HG02623 (cell line): ENCODE measurements at regions not wholly inside any gene's neighbourhood (a gene's known extent, or its start where the extent isn't known, plus 50 kb on each side); places are given as distances from the start of the nearest gene placed in this dataset.

Experiments used
- ATAC-seq: cut with Tn5 transposase; IDR thresholded peaks from one replicate; pipeline ENCODE4 v1.9.1; 2021; ENCODE audit warnings: moderate library complexity; ENCODE audit not compliant: unreplicated experiment

DNA sequence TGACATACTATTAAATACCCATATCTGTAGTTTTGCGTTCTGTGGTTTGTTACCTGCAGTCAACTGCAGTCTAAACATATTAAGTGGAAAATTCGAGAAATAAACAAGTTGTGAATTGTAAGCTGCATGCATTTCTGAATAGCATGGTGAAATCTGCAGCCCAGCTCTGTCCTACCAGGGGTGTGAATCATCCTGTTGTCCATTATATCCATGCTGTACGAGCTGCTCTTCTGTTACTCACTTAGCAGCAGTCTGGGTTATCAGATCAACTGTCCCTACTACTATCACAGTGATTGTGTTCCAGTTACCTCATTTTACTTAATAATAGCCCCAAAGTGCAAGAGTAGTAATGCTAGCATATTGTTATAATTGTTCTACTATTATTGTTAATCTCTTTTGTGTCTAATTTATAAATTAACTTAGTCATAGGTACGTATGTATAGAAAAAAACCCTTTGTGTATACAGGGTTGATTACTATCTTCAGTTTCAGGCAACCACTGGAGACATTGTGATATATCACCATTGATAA is 173.7 kb upstream of the FAT4 start:
- ATAC-seq: no peak

GRCh38 chr4:125135652-125136051 is 179.1 kb upstream of the FAT4 start:
- ATAC-seq: no peak

DNA sequence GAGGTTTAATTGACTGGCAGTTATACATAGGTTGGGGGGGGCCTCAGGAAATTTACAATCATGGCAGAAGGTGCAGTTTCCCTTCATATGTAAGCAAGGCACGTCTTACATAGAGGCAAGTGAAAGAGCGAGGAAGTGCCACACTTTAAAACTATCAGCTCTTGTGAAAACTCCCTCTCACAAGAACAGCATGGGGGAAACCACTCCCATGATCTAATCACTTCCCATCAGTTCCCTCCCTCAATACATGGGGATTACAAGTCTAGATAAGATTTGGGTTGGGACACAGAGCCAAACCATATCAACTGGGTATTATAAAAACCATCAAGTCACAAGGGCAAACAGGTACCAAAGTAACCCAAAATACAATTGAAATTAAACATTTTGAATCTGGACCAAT is 182.0 kb upstream of the FAT4 start:
- no peak for ATAC-seq

DNA sequence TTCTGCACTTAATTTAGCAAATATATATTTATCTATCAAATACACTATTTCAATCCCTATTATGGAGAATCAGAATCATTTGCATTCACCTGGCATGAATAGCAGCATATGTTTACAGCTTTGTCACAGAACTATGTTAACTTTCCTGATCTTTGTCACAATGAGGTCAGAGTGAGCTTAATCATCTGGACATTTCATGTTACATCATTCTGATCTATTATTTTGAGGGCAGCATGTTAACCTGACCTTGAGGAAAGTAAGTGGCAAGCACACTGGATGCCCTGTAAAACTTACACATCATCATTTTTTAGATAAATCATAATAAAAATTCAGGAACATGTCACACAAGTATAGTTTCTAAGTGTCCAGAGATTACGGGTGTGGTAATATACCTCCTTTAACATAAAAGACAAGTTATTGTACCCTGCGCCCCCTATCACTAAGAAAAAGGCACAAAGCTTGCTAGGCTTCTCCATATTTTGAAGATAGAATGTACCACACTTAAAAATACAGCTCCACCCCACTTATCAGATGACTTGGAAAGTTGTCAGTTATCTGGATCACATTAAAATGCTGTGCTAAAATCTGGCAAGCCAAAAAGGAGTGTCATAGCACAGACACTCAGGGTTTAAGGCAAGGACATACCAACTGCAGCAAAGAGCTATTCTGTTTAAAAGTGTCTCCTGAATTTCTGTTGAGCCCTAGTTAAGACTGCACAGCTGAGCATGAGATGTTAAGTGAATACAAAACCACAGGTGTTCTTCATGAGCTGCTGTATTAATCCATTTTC is 182.7 kb upstream of the FAT4 start:
- ATAC-seq: no peak

GRCh38 chr4:125125276-125125675 is 189.5 kb upstream of the FAT4 start:
- no peak for ATAC-seq

GRCh38 chr4:125123570-125124109 is 191.1 kb upstream of the FAT4 start:
- ATAC-seq: no peak

DNA sequence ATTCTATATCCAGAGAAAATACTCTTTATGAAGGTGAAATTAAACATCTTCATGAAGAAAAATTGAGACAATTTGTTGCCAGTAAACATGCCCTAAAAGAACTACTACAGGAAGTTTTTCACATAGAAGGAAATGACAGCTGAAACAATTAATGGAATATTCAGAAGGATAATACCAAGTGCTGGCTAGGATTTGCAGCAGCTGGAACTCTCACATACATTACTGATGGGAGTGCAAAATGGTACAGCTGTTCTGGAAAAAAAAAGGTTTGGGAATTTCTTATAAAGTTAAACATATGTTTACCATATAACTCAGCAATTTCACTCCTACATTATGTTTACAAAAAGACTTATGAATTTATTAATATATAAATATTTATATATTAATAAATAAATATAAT is 193.2 kb upstream of the FAT4 start:
- ATAC-seq: no peak

DNA sequence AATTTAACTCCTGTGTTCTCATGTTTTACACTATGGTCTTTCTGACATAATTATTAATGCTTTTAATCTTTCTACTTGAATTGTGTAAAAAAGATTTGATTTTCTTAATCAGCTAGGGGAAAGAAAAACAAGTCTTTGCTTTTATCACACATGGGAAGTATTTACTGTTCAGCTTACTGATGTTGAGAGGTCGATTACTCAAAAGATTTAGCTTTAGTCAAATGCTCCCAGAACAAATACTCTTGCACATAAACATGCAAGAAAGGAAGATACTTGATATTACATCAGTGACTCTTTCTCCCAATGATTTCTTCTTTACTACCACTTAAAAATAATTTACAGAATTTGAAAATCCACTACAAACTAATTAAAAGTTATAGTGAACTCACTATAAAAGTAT is 198.3 kb upstream of the FAT4 start:
- ATAC-seq: no peak

GRCh38 chr4:125115941-125116340 is 198.8 kb upstream of the FAT4 start:
- ATAC-seq: no peak

- ATAC-seq: no peak
These were observed 199.3 kb upstream of the FAT4 start for GRCh38 chr4:125115476-125115875.

DNA sequence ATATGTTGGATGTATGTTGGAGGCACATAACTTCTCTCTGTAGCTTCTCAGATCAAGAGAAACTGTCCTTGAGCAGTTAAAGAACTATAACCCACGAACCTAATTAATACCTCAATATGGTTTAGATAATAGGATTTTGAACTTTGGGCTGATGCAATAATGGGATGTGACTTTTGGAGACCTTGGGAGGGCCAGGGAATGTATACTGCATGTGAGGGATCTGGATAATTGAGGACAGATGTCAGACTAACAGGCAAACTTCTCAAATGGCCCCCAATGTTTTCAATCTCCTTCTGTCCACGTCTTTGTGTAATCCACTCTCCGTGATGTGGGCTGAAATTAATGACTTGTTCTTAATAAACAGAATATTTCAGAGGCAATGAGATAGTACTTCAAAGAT is 202.2 kb upstream of the FAT4 start:
- ATAC-seq: no peak

- ATAC-seq: no peak
These were observed 203.4 kb upstream of the FAT4 start for GRCh38 chr4:125111323-125111722.

- ATAC-seq: no peak
These were observed 209.2 kb upstream of the FAT4 start for GRCh38 chr4:125105561-125105960.

DNA sequence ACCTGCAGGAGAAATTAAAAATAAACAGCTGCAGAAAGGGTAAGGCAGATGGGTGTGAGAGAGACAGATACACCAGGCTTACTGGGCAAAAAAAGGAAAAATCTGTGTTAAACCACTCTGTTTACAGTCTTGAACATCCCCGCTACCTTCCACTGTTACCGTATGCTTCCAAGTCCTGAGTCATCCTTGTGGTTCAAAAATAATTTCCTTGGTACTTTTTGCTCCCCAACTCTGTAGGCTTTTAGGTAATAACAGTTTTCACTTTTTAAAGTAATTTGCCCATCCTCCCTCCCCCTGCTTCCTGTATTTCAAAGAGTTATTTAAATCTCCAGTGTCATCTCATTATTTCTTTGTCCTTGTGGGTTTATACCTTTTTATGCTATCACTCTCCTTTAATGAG is 210.1 kb upstream of the FAT4 start:
- ATAC-seq: no peak

DNA sequence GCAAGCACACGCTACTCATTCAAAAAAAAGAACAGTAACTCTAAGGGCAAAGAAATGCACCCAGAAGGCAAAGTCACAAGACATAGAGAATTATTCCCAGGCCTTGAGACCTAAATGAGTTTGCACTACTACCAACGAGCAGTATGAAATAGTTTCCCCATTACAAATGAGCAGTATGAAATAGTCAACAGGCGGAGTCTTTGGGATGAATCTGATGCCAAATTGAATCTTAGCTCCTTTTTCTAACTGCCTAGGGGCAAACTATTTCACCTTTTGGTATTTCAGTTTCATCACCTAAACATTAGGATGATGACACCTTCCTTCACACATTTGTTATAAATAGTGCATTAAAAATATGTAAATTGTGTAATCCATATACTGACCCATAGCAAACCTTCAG is 213.0 kb upstream of the FAT4 start:
- no peak for ATAC-seq

DNA sequence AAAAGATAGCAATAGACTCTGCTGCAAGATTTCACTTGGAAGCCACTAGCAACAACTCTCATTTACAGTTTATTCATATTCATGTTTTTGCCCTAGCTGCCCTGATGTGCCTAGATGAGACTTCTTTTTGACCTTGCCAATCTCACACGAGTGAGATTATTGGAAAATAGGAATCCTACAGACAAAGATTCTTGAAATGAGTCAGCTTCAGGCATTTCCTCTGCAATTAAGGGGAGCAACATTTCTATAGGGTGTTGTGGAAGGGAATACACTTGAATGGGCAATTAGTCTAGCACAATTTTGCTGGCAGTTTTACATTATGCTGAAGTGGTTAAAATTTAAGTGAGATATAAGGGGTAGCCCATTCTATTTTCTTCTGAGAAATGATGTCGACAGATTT is 217.0 kb upstream of the FAT4 start:
- ATAC-seq: no peak

GRCh38 chr4:125096662-125097061 is 218.1 kb upstream of the FAT4 start:
- no peak for ATAC-seq

GRCh38 chr4:125091541-125091940 is 223.2 kb upstream of the FAT4 start:
- no peak for ATAC-seq

DNA sequence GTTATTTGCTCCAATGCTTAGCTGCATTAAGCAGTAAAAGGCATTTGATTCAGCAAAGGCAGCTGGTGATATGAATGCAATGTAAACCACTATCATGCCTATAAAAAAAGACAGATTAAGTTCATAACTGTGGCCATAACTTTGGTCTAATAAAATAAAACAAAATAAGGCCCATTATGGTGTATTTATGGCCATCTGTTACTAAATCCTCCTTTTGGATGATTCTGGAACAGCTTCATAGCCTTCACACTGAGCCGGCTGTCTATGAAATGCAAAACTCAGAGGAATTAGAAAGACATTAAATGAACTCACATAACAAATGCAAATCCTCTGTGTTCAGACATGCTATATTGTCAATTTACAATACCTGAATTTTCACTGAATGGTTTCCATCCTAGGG is 223.7 kb upstream of the FAT4 start:
- ATAC-seq: no peak

DNA sequence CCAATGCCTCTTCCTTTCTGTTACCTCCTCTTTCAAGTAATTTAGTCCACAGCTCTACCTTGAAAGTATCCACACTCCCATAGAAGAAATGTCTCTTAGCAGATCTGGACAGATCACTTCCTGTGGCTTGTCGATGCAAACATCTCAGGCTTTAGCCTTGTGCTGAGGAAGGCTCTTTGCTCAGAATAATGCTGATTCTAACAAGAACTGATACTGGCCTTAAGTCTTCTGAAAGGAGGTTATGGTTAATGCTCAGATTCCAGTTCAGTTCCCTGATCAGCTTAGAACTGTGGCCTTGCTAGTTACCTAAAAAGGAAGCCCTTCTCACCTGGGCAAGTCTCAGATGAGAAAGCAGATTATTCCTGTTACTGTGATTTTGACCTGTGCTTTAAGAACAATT is 230.1 kb upstream of the FAT4 start:
- ATAC-seq: no peak

- ATAC-seq: no peak
These were observed 231.9 kb upstream of the FAT4 start for GRCh38 chr4:125082729-125083417.

DNA sequence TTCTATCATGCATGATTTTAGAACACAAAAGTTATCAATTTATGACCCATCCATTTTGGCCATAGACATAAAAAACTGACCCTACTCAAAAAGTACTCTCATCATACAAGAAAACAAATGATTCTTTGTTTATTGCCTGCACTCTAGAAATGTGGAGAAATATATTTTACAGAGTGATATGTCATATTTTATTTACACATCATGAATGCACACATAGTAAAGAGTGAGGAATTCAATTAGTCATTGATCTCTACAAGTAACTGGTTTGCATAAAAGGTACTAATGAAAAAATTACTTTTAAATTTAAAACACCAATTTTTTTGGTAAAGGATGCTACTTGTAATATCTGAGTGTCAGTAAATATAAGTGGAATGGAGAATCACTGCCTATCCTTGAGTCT is 242.5 kb upstream of the FAT4 start:
- no peak for ATAC-seq
